ENCODE measurements at regions not wholly inside any gene's neighbourhood (a gene's known extent, or its start where the extent isn't known, plus 50 kb on each side); places are given as distances from the start of the nearest gene placed in this dataset.

- FAIRE-seq (no peak), DNase-seq (ENCODE audit: insufficient read length, low spot score) (no peak)
These were observed 61.5 kb upstream of the RASSF8 start for GRCh38 chr12:25896981-25897380.

GRCh38 chr12:25903603-25904245 lies 54.8 kb upstream of the RASSF8 start:
- FAIRE-seq, result no peak
- DNase-seq (ENCODE audit: insufficient read length, low spot score), result no peak

- no peak for FAIRE-seq
These were observed 54.0 kb upstream of the RASSF8 start for GRCh38 chr12:25904442-25904841.

GRCh38 chr12:25906651-25907340 lies 51.7 kb upstream of the RASSF8 start:
- DNase-seq (ENCODE audit: insufficient read length, low spot score) (no peak), FAIRE-seq (no peak)

More at GRCh38 chr12:25904442-25904841, 54.0 kb upstream of the RASSF8 start:
- DNase-seq (ENCODE audit: insufficient read length, low spot score), result no peak
